ENCODE measurements at regions not wholly inside any gene's neighbourhood (a gene's known extent, or its start where the extent isn't known, plus 50 kb on each side); places are given as distances from the start of the nearest gene placed in this dataset.
A peak's percentile ranks its signal among the peaks of the same experiment; 100 is the strongest.

DNA sequence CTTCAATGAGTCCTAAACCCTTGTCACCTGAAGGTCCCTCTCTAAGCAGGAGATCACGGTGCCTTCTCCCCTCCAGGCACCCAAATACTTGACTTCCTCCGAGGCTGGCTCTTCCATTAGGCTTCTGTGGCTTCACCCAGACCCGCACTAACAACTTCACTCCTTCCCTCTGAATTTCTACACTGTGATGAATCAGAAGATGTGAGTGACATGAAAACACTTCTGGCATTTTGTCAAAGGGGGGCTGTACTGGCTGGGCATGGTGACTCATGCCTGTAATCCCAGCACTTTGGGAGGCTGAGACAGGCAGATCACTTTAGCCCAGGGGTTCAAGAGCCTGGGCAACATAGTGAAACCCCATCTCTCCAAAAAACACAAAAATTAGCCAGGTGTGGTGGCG is 72.6 kb upstream of the CNEP1R1 start:
- Histone ChIP-seq H3K36me3 (replicated peaks in 1 of 2; ENCODE audit: control insufficient read depth in 1 of 2, insufficient read depth in 2 of 2, low read length in 2 of 2) (no peaks in the 10 kb centered on the region), H3K4me3 (replicated peaks in 1 of 3; ENCODE audit: insufficient read depth in 1 of 3, low read depth in 2 of 3, low read length in 3 of 3) (no peak overlapping the region), H4K20me1 (ENCODE audit: insufficient read depth, low read length) (no peaks in the 10 kb centered on the region), H3K4me2 (ENCODE audit: low read depth, low read length) (no peak overlapping the region), H3K27ac (ENCODE audit: extremely low read length, insufficient read depth, low read length) (no peak overlapping the region), H3K4me1 (ENCODE audit: insufficient read depth, low read length) (peaks cover 7% of the 10 kb centered on the region), H3K9me3 (ENCODE audit: low read length) (no peaks in the 10 kb centered on the region), H3K9ac (ENCODE audit: insufficient read depth, low read depth, low read length) (no peak overlapping the region), H3K79me2 (ENCODE audit: insufficient read depth, low read length) (no peaks in the 10 kb centered on the region), H2AFZ (ENCODE audit: low read length) (no peak overlapping the region), H3K27me3 (ENCODE audit: control insufficient read depth in 1 of 2, insufficient read depth in 2 of 2, low read length in 2 of 2) (peaks cover 0 to 12% of the 10 kb centered on the region in 2 experiments; a peak in 3 of 5 replicates)
- ChIA-PET CTCF (ENCODE audit: low intra/inter-chr PET ratio, low total read pairs) (no interaction called here), POLR2A (no interaction called here)
- ATAC-seq (no peak), DNase-seq (ENCODE audit: low spot score) (no peak), FAIRE-seq (no peak)
- no peak for TF ChIP-seq FOXK1 (CRISPR knock-in tag; IDR thresholded peaks at IDR 0.05; ENCODE audit: borderline replicate concordance, low read depth)
- TF ChIP-seq FOSL2 (CRISPR knock-in tag; IDR thresholded peaks at IDR 0.05) = peak; percentile 34; the same call in 1 of the 2 replicates
- no TSS peak for BruUV-seq (replicated peaks)
- intact Hi-C loops (cut with micrococcal nuclease; ENCODE audit: unreplicated experiment) = no loop called here
- in situ Hi-C loops (cut with HindIII; ENCODE audit: extremely low pct_ligation_motif_present, low pct_unique_long_range_greater_than_20kb) = no loop called here
- 39% methylated on average over 4 of the region's 4 CpGs for WGBS (ENCODE audit: low lambda C conversion rate)

DNA sequence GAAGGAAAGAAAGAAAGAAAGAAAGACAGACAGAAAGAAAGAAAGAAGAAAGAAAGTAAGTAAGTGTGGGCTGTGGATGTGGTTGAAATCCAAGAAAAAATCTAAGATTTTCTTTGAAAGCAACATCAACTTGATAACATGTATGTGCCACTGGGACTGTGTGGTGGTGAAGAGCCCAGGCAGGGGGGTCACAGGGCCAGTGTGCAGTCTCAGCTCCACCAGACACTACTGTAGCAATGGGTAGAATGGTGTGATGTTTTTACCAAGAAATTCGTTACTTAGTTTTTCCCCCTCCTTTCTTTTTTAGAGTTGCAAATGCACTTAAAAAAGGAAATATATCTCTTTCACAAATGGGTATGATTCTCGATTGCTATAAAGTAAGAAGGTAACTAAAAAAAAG is 71.9 kb upstream of the CNEP1R1 start:
- H3K27me3 ChIP-seq (ENCODE audit: control insufficient read depth in 1 of 2, insufficient read depth in 2 of 2, low read length in 2 of 2) = peaks cover 0 to 14% of the 10 kb centered on the region in 2 experiments; a peak in 3 of 5 replicates
- no peak overlapping the region for H3K9ac ChIP-seq (ENCODE audit: insufficient read depth, low read depth, low read length)
- TF ChIP-seq, protein P1, sequence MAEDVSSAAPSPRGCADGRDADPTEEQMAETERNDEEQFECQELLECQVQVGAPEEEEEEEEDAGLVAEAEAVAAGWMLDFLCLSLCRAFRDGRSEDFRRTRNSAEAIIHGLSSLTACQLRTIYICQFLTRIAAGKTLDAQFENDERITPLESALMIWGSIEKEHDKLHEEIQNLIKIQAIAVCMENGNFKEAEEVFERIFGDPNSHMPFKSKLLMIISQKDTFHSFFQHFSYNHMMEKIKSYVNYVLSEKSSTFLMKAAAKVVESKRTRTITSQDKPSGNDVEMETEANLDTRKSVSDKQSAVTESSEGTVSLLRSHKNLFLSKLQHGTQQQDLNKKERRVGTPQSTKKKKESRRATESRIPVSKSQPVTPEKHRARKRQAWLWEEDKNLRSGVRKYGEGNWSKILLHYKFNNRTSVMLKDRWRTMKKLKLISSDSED (CRISPR knock-in tag; IDR thresholded peaks at IDR 0.05) = no peak
- TF ChIP-seq SRSF9 (IDR thresholded peaks at IDR 0.05; ENCODE audit: borderline replicate concordance, insufficient read depth, low read depth, low read length, poor library complexity, severe bottlenecking) = peak; percentile 43
- no peak for FAIRE-seq
- no peak overlapping the region for H3K4me3 ChIP-seq (replicated peaks in 1 of 3; ENCODE audit: insufficient read depth in 1 of 3, low read depth in 2 of 3, low read length in 3 of 3)
- ChIA-PET POLR2A (no interaction called here), CTCF (ENCODE audit: low intra/inter-chr PET ratio, low total read pairs) (no interaction called here)
- no peak overlapping the region for H3K27ac ChIP-seq (ENCODE audit: extremely low read length, insufficient read depth, low read length)
- BruUV-seq (replicated peaks) = no TSS peak
- no peak overlapping the region for H2AFZ ChIP-seq (ENCODE audit: low read length)
- no peaks in the 10 kb centered on the region for H4K20me1 ChIP-seq (ENCODE audit: insufficient read depth, low read length)
- H3K79me2 ChIP-seq (ENCODE audit: insufficient read depth, low read length) = no peaks in the 10 kb centered on the region
- H3K4me1 ChIP-seq (ENCODE audit: insufficient read depth, low read length) = peaks cover 7% of the 10 kb centered on the region
- H3K9me3 ChIP-seq (ENCODE audit: low read length) = no peaks in the 10 kb centered on the region
- no peak for ATAC-seq
- DNase-seq (ENCODE audit: low spot score) = no peak
- intact Hi-C loops (cut with micrococcal nuclease; ENCODE audit: unreplicated experiment) (no loop called here), in situ Hi-C loops (cut with HindIII; ENCODE audit: extremely low pct_ligation_motif_present, low pct_unique_long_range_greater_than_20kb) (no loop called here)
- no peak overlapping the region for H3K4me2 ChIP-seq (ENCODE audit: low read depth, low read length)
- no peaks in the 10 kb centered on the region for H3K36me3 ChIP-seq (replicated peaks in 1 of 2; ENCODE audit: control insufficient read depth in 1 of 2, insufficient read depth in 2 of 2, low read length in 2 of 2)
- WGBS (ENCODE audit: low lambda C conversion rate) = 0% methylated on average over 2 of the region's 2 CpGs
